Common myeloid progenitor, CD34-positive (primary cell): ENCODE measurements at regions not wholly inside any gene's neighbourhood (a gene's known extent, or its start where the extent isn't known, plus 50 kb on each side); places are given as distances from the start of the nearest gene placed in this dataset.

Source experiments
- CTCF ChIA-PET: fragments of 350-600 bp; sonication (Branson Sonifier 250); formaldehyde crosslinking; loops from one replicate; lab custom pipeline; 2021; ENCODE audit warnings: antibody characterized with exemption; lab: Charles Lee
- POLR2A ChIA-PET: fragments of 350-600 bp; sonication (Branson Sonifier 250); formaldehyde crosslinking; loops from one replicate; lab custom pipeline; 2021; ENCODE audit warnings: antibody characterized with exemption; lab: Charles Lee
- DNase-seq, 3 donors: peaks; one replicate each; pipeline versions ENCODE4 v3.0.0 to v3.0.0-alpha.2; 2013
- H3K27ac ChIP-seq, 2 experiments: 1 replicate in 1 of 2; 2 replicates in 1 of 2; pipeline ENCODE4 v1.7.0; 2013; ENCODE audit warnings: inconsistent platforms in 2 of 2, low read length in 2 of 2, mild to moderate bottlenecking in 2 of 2, low read depth in 1 of 2, moderate library complexity in 1 of 2; ENCODE audit not compliant: severe bottlenecking in 2 of 2, insufficient read depth in 1 of 2, poor library complexity in 1 of 2
- H3K27me3 ChIP-seq, 5 experiments: replicated peaks in 2 of 5; 1 replicate in 3 of 5; 2 replicates in 2 of 5; pipeline versions ENCODE4 v1.6.1 to v1.7.0; 2013; ENCODE audit warnings: low read length in 4 of 5, mild to moderate bottlenecking in 2 of 5, moderate library complexity in 2 of 5, inconsistent platforms in 1 of 5; ENCODE audit not compliant: insufficient read depth in 5 of 5, control insufficient read depth in 4 of 5
- H3K36me3 ChIP-seq, 4 experiments: 1 replicate in 2 of 4; 2 replicates in 2 of 4; pipeline versions ENCODE4 v1.6.1 to v1.7.0; 2013; ENCODE audit warnings: low read length in 3 of 4, control low read depth in 1 of 4, mild to moderate bottlenecking in 1 of 4; ENCODE audit not compliant: control insufficient read depth in 4 of 4, insufficient read depth in 4 of 4
- H3K4me1 ChIP-seq, 4 experiments: 1 replicate in 3 of 4; 2 replicates in 1 of 4; pipeline versions ENCODE4 v1.6.1 to v1.7.1; 2013; ENCODE audit warnings: low read length in 3 of 4, mild to moderate bottlenecking in 3 of 4, control low read depth in 1 of 4, inconsistent platforms in 1 of 4, moderate library complexity in 1 of 4; ENCODE audit not compliant: control insufficient read depth in 4 of 4, insufficient read depth in 4 of 4; ENCODE audit errors: control extremely low read depth in 1 of 4
- H3K4me3 ChIP-seq, 7 experiments: 1 replicate in 4 of 7; 2 replicates in 3 of 7; pipeline versions ENCODE4 v1.5.1 to v1.7.0; 2013; ENCODE audit warnings: mild to moderate bottlenecking in 7 of 7, low read length in 6 of 7, moderate library complexity in 6 of 7, inconsistent platforms in 2 of 7, low read depth in 2 of 7, control low read depth in 1 of 7; ENCODE audit not compliant: insufficient read depth in 4 of 7, control insufficient read depth in 1 of 7; ENCODE audit errors: extremely low read depth in 1 of 7
- H3K9me3 ChIP-seq, 5 experiments: 1 replicate in 4 of 5; 2 replicates in 1 of 5; pipeline versions ENCODE4 v1.6.1 to v1.7.1; 2013; ENCODE audit warnings: low read length in 4 of 5, mild to moderate bottlenecking in 2 of 5, inconsistent platforms in 1 of 5, low read depth in 1 of 5, moderate library complexity in 1 of 5; ENCODE audit not compliant: control insufficient read depth in 4 of 5, insufficient read depth in 2 of 5; ENCODE audit errors: control extremely low read depth in 1 of 5
- WGBS: methylation state at CpG from one replicate; pipeline ENCODE4 v1.1.5; 2013; ENCODE audit not compliant: insufficient coverage; 5-methylcytosine and 5-hydroxymethylcytosine counted together

- ChIA-PET CTCF (no interaction called here), POLR2A (no interaction called here)
- no peak overlapping the region for H3K27ac ChIP-seq
- no peaks in the 10 kb centered on the region for H3K36me3 ChIP-seq
- WGBS, result 100% methylated on average over 1 of the region's 1 CpG
- no peak for DNase-seq
- H3K9me3 ChIP-seq, result peaks cover 0 to 6% (median 0%) of the 10 kb centered on the region in 5 experiments
- no peak overlapping the region for H3K4me3 ChIP-seq
- no peaks in the 10 kb centered on the region for H3K4me1 ChIP-seq
- H3K27me3 ChIP-seq, result no peaks in the 10 kb centered on the region
These were observed 59.3 kb downstream of the EBLN2 start for GRCh38 chr3:73120710-73121109.

GRCh38 chr3:73121669-73122331 lies 60.3 kb downstream of the EBLN2 start:
- CTCF ChIA-PET, result no interaction called here

GRCh38 chr3:73134034-73134433 lies 72.6 kb downstream of the EBLN2 start:
- Histone ChIP-seq H3K27me3 (peaks cover 0 to 4% (median 2%) of the 10 kb centered on the region in 5 experiments), H3K27ac (no peak overlapping the region), H3K4me3 (no peak overlapping the region), H3K9me3 (peaks cover 0 to 9% (median 0%) of the 10 kb centered on the region in 5 experiments), H3K4me1 (no peaks in the 10 kb centered on the region), H3K36me3 (no peaks in the 10 kb centered on the region)
- 100% methylated on average over 1 of the region's 1 CpG for WGBS
- ChIA-PET CTCF (no interaction called here), POLR2A (no interaction called here)
- DNase-seq, result no peak

More at GRCh38 chr3:73121669-73122331, 60.3 kb downstream of the EBLN2 start:
- no peaks in the 10 kb centered on the region for H3K36me3 ChIP-seq
- no peak overlapping the region for H3K4me3 ChIP-seq
- peaks cover 0 to 6% (median 0%) of the 10 kb centered on the region in 5 experiments for H3K9me3 ChIP-seq
- DNase-seq, result no peak
- POLR2A ChIA-PET, result no interaction called here
- H3K27ac ChIP-seq, result no peak overlapping the region
- H3K4me1 ChIP-seq, result no peaks in the 10 kb centered on the region
- no peaks in the 10 kb centered on the region for H3K27me3 ChIP-seq
- 100% methylated on average over 1 of the region's 2 CpGs for WGBS

- Histone ChIP-seq H3K9me3 (peaks cover 0 to 9% (median 0%) of the 10 kb centered on the region in 5 experiments), H3K4me1 (no peaks in the 10 kb centered on the region), H3K36me3 (no peaks in the 10 kb centered on the region), H3K27me3 (peaks cover 0 to 4% (median 0%) of the 10 kb centered on the region in 5 experiments), H3K4me3 (no peak overlapping the region), H3K27ac (no peak overlapping the region)
- DNase-seq, result no peak
- 94% methylated on average over 2 of the region's 6 CpGs for WGBS
- ChIA-PET POLR2A (no interaction called here), CTCF (no interaction called here)
These were observed 75.5 kb downstream of the EBLN2 start for GRCh38 chr3:73136941-73137340.

- H3K4me3 ChIP-seq, result no peak overlapping the region
- H3K4me1 ChIP-seq, result no peaks in the 10 kb centered on the region
- peaks cover 0 to 6% (median 0%) of the 10 kb centered on the region in 5 experiments for H3K9me3 ChIP-seq
- peaks cover 0 to 4% (median 0%) of the 10 kb centered on the region in 5 experiments for H3K27me3 ChIP-seq
- no peaks in the 10 kb centered on the region for H3K36me3 ChIP-seq
- ChIA-PET CTCF (no interaction called here), POLR2A (no interaction called here)
- 90% methylated on average over 6 of the region's 6 CpGs for WGBS
- no peak for DNase-seq
- H3K27ac ChIP-seq, result no peak overlapping the region
These were observed 76.4 kb downstream of the EBLN2 start for GRCh38 chr3:73137736-73138403.

GRCh38 chr3:73140772-73141442 lies 79.4 kb downstream of the EBLN2 start:
- Histone ChIP-seq H3K27me3 (peaks cover 0 to 3% (median 0%) of the 10 kb centered on the region in 5 experiments), H3K4me3 (no peak overlapping the region), H3K9me3 (no peaks in the 10 kb centered on the region), H3K4me1 (no peaks in the 10 kb centered on the region), H3K36me3 (no peaks in the 10 kb centered on the region), H3K27ac (no peak overlapping the region)
- DNase-seq, result no peak
- 95% methylated on average over 5 of the region's 7 CpGs for WGBS
- CTCF ChIA-PET, result no interaction called here
- POLR2A ChIA-PET, result no interaction called here

GRCh38 chr3:73141525-73141924 lies 80.1 kb downstream of the EBLN2 start:
- 100% methylated on average over 1 of the region's 3 CpGs for WGBS
- no peak overlapping the region for H3K27ac ChIP-seq
- ChIA-PET POLR2A (no interaction called here), CTCF (no interaction called here)
- H3K36me3 ChIP-seq, result no peaks in the 10 kb centered on the region
- no peak for DNase-seq
- H3K27me3 ChIP-seq, result peaks cover 0 to 3% (median 0%) of the 10 kb centered on the region in 5 experiments
- no peaks in the 10 kb centered on the region for H3K9me3 ChIP-seq
- no peaks in the 10 kb centered on the region for H3K4me1 ChIP-seq
- no peak overlapping the region for H3K4me3 ChIP-seq
